ENCODE measurements at regions not wholly inside any gene's neighbourhood (a gene's known extent, or its start where the extent isn't known, plus 50 kb on each side); places are given as distances from the start of the nearest gene placed in this dataset.

DNA sequence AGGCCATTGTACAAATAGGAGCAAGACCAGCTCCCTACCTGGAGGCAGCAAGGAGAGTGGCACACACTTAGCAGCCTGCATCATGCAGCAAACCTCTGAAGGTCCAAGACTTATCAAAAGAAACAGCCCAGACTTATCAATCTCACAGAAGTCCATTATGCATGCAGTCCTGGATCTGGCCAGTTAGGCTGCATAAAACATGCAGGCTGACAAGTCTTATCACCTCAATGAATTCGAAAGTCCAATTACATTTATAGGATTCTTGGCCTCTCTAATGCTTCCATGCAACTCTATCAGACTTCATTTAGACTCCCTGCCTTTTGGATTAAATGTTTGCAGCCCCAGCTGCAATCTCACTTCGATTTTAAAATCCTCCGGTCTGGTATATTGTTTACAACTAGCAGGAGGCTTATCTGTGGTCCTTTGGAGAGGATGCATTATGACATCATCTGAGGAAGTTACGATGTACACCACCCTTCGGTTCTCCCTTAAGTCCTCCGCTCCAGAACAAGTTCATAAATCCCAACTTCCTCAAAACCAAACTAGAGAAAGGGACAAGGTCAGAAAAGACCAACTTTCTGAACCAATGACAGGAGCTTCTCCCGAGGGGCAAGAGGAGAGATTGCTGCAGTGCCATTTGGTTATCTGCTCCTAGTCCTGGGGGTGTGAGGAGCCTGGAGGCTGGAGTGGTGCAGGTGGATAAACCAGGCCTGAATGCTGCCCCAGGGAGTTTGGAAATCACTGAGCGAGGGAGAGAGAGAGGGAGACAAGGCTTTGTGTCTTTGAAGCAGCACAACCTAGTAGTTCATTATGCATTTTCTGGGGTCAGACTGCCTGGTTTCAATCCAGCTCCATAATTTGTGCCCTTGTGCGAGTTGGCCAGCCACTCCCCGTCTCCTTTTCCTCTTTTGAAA, 313.9 kb downstream of the TLE1 start (continued):
- TF ChIP-seq, protein P1, sequence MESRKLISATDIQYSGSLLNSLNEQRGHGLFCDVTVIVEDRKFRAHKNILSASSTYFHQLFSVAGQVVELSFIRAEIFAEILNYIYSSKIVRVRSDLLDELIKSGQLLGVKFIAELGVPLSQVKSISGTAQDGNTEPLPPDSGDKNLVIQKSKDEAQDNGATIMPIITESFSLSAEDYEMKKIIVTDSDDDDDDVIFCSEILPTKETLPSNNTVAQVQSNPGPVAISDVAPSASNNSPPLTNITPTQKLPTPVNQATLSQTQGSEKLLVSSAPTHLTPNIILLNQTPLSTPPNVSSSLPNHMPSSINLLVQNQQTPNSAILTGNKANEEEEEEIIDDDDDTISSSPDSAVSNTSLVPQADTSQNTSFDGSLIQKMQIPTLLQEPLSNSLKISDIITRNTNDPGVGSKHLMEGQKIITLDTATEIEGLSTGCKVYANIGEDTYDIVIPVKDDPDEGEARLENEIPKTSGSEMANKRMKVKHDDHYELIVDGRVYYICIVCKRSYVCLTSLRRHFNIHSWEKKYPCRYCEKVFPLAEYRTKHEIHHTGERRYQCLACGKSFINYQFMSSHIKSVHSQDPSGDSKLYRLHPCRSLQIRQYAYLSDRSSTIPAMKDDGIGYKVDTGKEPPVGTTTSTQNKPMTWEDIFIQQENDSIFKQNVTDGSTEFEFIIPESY (IDR thresholded peaks at IDR 0.05) = no peak

DNA sequence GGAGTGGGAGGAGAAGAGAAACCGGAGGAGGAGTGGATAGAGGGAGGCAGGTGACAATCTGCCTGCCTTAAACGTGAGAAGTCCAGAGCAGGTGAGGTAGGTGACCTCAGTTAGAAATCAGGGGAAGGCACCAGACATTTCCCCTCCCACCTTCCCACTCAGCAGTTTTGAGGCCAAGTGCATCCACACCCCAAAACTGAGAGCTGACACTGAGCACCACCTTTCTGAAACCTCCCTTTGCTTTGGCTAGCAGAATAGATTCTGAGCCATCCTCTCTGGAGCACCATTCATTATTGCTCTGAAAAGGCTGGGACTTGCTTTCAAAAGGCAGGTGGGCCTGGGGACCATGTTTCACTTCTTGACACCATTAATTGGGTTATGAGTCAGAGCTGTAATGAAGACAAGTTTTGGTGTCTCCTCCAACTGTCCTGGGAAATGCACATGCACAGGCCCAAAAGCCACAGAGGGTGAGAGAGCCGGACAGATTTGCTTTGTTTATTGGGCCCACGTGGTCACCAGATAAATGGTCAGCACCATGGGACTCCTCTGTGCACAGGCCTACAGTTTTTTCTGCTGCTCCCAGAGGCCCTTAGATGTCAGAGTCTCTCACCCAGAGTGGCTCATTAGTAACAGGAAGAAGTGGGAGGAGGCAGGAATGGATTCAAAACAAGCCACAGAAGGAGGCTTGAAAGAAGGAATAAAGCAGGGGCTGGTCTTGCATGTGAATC, 314.7 kb downstream of the TLE1 start:
- BruUV-seq (replicated peaks) = no TSS peak
- DNase-seq (ENCODE audit: low read depth, low spot score) (no peak), ATAC-seq (no peak), FAIRE-seq (no peak)
- Histone ChIP-seq H3K4me2 (ENCODE audit: control insufficient read depth, insufficient read depth) (no peak overlapping the region), H3K4me1 (ENCODE audit: control insufficient read depth, insufficient read depth, low read length) (no peaks in the 10 kb centered on the region), H3K79me2 (ENCODE audit: control insufficient read depth, insufficient read depth, low read length) (no peaks in the 10 kb centered on the region), H3K27ac (ENCODE audit: control insufficient read depth, insufficient read depth) (no peak overlapping the region), H3K4me3 (no peak overlapping the region), H3K36me3 (ENCODE audit: control insufficient read depth in 2 of 2, insufficient read depth in 2 of 2, low read length in 1 of 2) (no peaks in the 10 kb centered on the region), H2AFZ (ENCODE audit: control insufficient read depth, low read depth, low read length) (no peak overlapping the region), H4K20me1 (ENCODE audit: control insufficient read depth, insufficient read depth) (no peaks in the 10 kb centered on the region), H3K9ac (ENCODE audit: control insufficient read depth, insufficient read depth, low read length) (no peak overlapping the region), H3K9me3 (replicated peaks; ENCODE audit: control insufficient read depth, insufficient read depth, low read length) (no peaks in the 10 kb centered on the region), H3K27me3 (replicated peaks in 1 of 2; ENCODE audit: control insufficient read depth in 2 of 2, insufficient read depth in 2 of 2, low read length in 1 of 2) (no peaks in the 10 kb centered on the region)
- intact Hi-C loops (cut with micrococcal nuclease; ENCODE audit: unreplicated experiment) (no loop called here), in situ Hi-C loops (cut with MboI) (no loop called here)
- 0% methylated on average over 4 of the region's 4 CpGs for WGBS (ENCODE audit: insufficient coverage, insufficient replicate concordance, low lambda C conversion rate, missing lambda C conversion rate)
- CTCF ChIA-PET = no interaction called here
- POLR2A ChIA-PET = no interaction called here
- SMC1A ChIA-PET (ENCODE audit: uncharacterized antibody, unreplicated experiment) = no interaction called here
- RAD21 ChIA-PET (ENCODE audit: unreplicated experiment) = no interaction called here
- no peak for TF ChIP-seq STAT1 (conservative IDR thresholded peaks at IDR 0.05)
- no peak for TF ChIP-seq JUNB (IDR thresholded peaks at IDR 0.05)
- no peak for TF ChIP-seq MXI1 (IDR thresholded peaks at IDR 0.05; ENCODE audit: low read depth, low read length)

All from GM12878 (cell line).